Right atrium auricular region (tissue), 2 donors: ENCODE measurements at regions not wholly inside any gene's neighbourhood (a gene's known extent, or its start where the extent isn't known, plus 50 kb on each side); places are given as distances from the start of the nearest gene placed in this dataset.

Experiments used
- DNase-seq: peaks from one replicate; pipeline ENCODE4 v3.0.0-alpha.2; 2019; ENCODE audit warnings: low spot score
- H3K27ac ChIP-seq, 2 donors: fragments of 200-600 bp; sonication (generic); 1 replicate in 1 of 2; 2 replicates in 1 of 2; pipeline ENCODE4 v1.5.1; 2016 to 2019
- H3K27me3 ChIP-seq, 2 donors: fragments of 200-600 bp; sonication (generic); one replicate each; pipeline versions ENCODE4 v1.5.1 to v1.6.0; 2017 to 2019
- H3K36me3 ChIP-seq: fragments of 200-600 bp; sonication (generic); one replicate; pipeline ENCODE4 v1.5.1; 2016
- H3K4me1 ChIP-seq, 2 donors: fragments of 200-600 bp; sonication (generic); one replicate each; pipeline versions ENCODE4 v1.5.1 to v1.6.0; 2017 to 2019
- H3K4me3 ChIP-seq, 2 donors: fragments of 200-600 bp; sonication (generic); 1 replicate in 1 of 2; 2 replicates in 1 of 2; pipeline ENCODE4 v1.5.1; 2017 to 2019; ENCODE audit warnings: mild to moderate bottlenecking in 1 of 2, moderate library complexity in 1 of 2
- H3K9me3 ChIP-seq, 2 donors: fragments of 200-600 bp; sonication (generic); one replicate each; pipeline ENCODE4 v1.5.1; 2019
- CTCF ChIP-seq, 2 donors: fragments of 200-600 bp; sonication (generic); IDR thresholded peaks; one replicate each; pipeline ENCODE4 v1.5.1; 2019; ENCODE audit warnings: antibody characterized with exemption in 2 of 2

GRCh38 chr6:104207635-104208034 is 652.1 kb downstream of the HACE1 start:
- Histone ChIP-seq H3K4me3 (no peak overlapping the region), H3K4me1 (no peaks in the 10 kb centered on the region), H3K36me3 (no peaks in the 10 kb centered on the region), H3K27ac (no peak overlapping the region), H3K27me3 (no peaks in the 10 kb centered on the region), H3K9me3 (no peaks in the 10 kb centered on the region)
- DNase-seq = no peak
- TF ChIP-seq CTCF (IDR thresholded peaks at IDR 0.05) = no peak

DNA sequence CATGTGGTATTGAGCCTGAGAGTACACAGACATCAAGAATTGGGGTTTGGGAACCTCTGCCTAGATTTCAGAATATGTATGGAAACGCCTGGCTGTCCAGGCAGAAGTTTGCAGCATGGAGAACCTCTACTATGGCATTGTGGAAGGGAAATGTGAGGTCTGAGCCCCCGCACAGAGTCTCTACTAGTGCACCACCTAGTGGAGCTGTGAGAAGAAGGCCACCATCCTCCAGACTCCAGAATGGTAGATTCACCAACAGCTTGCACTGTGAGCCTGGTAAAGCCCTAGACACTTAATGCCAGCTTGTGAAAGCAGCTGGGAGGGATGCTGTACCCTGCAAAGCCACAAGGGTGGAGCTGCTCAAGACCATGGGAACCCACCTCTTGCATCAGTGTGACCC is 658.2 kb downstream of the HACE1 start:
- H3K27ac ChIP-seq = no peak overlapping the region
- no peak for TF ChIP-seq CTCF (IDR thresholded peaks at IDR 0.05)
- H3K4me3 ChIP-seq = no peak overlapping the region
- no peaks in the 10 kb centered on the region for H3K36me3 ChIP-seq
- DNase-seq = no peak
- peaks cover 0 to 12% of the 10 kb centered on the region in 2 donors for H3K9me3 ChIP-seq
- no peaks in the 10 kb centered on the region for H3K27me3 ChIP-seq
- no peaks in the 10 kb centered on the region for H3K4me1 ChIP-seq

- no peak overlapping the region for H3K27ac ChIP-seq
- H3K9me3 ChIP-seq = peaks cover 0 to 19% of the 10 kb centered on the region in 2 donors
- H3K36me3 ChIP-seq = no peaks in the 10 kb centered on the region
- TF ChIP-seq CTCF (IDR thresholded peaks at IDR 0.05) = no peak
- no peak for DNase-seq
- no peak overlapping the region for H3K4me3 ChIP-seq
- H3K27me3 ChIP-seq = no peaks in the 10 kb centered on the region
- no peaks in the 10 kb centered on the region for H3K4me1 ChIP-seq
Measured at GRCh38 chr6:104187616-104188015, 672.1 kb downstream of the HACE1 start.

DNA sequence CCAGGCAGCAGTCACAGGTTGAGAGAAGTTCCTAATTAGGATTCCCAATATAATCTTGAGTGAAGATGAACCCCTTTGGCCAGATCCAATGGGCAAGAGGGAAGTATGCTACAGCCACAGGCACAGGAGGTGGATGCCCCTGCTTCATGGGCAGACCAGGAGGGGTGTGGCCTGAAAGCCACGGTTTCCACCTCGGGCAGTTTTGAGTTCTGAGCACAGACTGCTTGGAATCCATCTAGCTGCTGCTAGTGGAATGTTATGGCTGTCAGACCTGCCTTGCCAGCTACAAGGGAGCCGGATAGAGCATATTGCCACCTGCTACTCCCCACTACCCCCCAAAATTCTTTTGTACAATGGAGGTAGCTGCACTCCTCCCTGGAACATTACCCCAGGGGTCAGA is 672.9 kb downstream of the HACE1 start:
- Histone ChIP-seq H3K9me3 (peaks cover 0 to 16% of the 10 kb centered on the region in 2 donors), H3K4me3 (no peak overlapping the region), H3K4me1 (no peaks in the 10 kb centered on the region), H3K27me3 (no peaks in the 10 kb centered on the region), H3K36me3 (no peaks in the 10 kb centered on the region), H3K27ac (no peak overlapping the region)
- no peak for DNase-seq
- no peak for TF ChIP-seq CTCF (IDR thresholded peaks at IDR 0.05)

- Histone ChIP-seq H3K4me1 (no peaks in the 10 kb centered on the region), H3K9me3 (no peaks in the 10 kb centered on the region), H3K4me3 (no peak overlapping the region), H3K27me3 (no peaks in the 10 kb centered on the region), H3K36me3 (no peaks in the 10 kb centered on the region), H3K27ac (no peak overlapping the region)
- no peak for TF ChIP-seq CTCF (IDR thresholded peaks at IDR 0.05)
- DNase-seq = no peak
Measured at GRCh38 chr6:104183816-104184435, 675.8 kb downstream of the HACE1 start.

GRCh38 chr6:104182811-104183210 is 676.9 kb downstream of the HACE1 start:
- TF ChIP-seq CTCF (IDR thresholded peaks at IDR 0.05) = no peak
- no peak for DNase-seq
- no peak overlapping the region for H3K4me3 ChIP-seq

More at GRCh38 chr6:104182811-104183210, 676.9 kb downstream of the HACE1 start:
- H3K36me3 ChIP-seq = no peaks in the 10 kb centered on the region
- no peaks in the 10 kb centered on the region for H3K4me1 ChIP-seq
- no peaks in the 10 kb centered on the region for H3K27me3 ChIP-seq
- H3K9me3 ChIP-seq = no peaks in the 10 kb centered on the region
- H3K27ac ChIP-seq = no peak overlapping the region
